T47D (cell line): ENCODE measurements at regions not wholly inside any gene's neighbourhood (a gene's known extent, or its start where the extent isn't known, plus 50 kb on each side); places are given as distances from the start of the nearest gene placed in this dataset.
A peak's percentile ranks its signal among the peaks of the same experiment; 100 is the strongest.

Source experiments
- DNase-seq, 2 experiments: peaks; one replicate each; pipeline versions ENCODE4 v3.0.0 to v3.0.0-alpha.2; 2011 to 2012; ENCODE audit warnings: low read depth in 1 of 2, low spot score in 1 of 2
- JUND ChIP-seq: IDR thresholded peaks from 2 replicates; pipeline ENCODE4 v1.6.1; 2012; ENCODE audit warnings: low read depth
- in situ Hi-C: cut with HindIII; loops from 2 replicates; pipeline ENCODE4 v1.10.0; 2016; ENCODE audit warnings: low sequenced_read_pairs, low pct_unique_long_range_greater_than_20kb

- in situ Hi-C loops = no loop called here
- TF ChIP-seq JUND = 0 out of 2 replicates have a peak, but pooled peaks have one; percentile 13
- DNase-seq = peak; percentile 38 to 42
Observed at GRCh38 chr5:54630738-54631359, 113.3 kb downstream of the SNX18 start.

- in situ Hi-C loops = no loop called here
- DNase-seq = no peak
- TF ChIP-seq JUND = no peak
Observed at GRCh38 chr5:54629115-54629514, 111.6 kb downstream of the SNX18 start.

DNA sequence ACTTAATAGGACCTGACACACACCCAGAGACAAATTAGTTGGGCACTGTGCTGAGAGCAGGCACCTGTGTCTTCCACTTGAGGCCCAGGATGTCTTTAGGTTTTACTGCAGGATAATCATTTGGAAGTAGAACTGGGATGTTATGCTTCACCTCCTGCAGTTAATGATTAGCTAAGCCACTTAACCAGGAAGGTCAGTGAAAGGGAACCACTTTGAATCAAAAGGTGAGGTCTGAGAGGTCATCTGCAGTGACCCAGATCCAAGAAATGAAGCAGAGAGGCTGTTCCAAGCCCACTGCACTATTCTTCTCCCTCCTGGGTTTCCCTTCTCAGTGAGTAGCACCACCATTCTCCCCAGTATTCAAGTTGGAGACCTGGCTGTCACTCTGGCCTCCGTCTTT is 110.5 kb downstream of the SNX18 start:
- no peak for TF ChIP-seq JUND
- no peak for DNase-seq
- in situ Hi-C loops = no loop called here

GRCh38 chr5:54626407-54626806 is 108.8 kb downstream of the SNX18 start:
- in situ Hi-C loops = no loop called here
- no peak for DNase-seq
- no peak for TF ChIP-seq JUND

DNA sequence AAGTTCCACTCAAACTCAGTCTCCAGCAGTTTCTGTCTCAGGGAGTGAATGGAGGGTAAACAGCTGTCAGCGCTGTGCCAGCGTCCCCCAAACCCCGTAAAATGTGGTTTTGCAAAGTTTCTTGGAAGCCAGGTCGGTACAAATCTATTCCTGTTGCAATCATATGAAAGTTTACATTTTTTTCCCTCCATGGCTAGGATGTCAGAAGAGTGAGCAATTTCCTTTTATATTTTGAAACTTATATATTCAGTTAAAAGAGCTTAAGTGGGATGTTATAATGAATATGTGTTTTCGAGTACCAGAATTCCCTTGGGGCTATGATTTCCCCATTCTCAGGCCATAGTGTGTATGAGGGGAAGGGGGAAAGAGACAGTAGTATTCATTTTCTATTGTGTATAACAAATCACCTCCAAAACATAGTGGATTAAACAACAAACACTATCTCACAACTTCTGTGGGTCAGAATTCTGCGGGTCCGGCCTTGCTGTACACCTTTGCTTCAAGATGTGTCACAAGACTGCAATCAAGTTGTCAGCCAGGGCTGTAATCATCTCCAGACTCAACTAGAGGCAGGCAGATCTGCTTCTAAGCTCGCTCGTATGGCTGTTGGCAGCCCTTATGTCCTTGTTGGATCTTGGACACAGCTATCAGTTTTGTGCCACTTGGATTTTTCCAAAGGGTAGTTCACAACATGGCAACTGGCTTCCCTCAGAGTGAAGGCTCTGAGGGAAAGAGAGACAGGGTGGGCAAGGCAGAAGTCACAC is 107.4 kb downstream of the SNX18 start:
- DNase-seq = no peak
- in situ Hi-C loops = no loop called here
- TF ChIP-seq JUND = no peak

DNA sequence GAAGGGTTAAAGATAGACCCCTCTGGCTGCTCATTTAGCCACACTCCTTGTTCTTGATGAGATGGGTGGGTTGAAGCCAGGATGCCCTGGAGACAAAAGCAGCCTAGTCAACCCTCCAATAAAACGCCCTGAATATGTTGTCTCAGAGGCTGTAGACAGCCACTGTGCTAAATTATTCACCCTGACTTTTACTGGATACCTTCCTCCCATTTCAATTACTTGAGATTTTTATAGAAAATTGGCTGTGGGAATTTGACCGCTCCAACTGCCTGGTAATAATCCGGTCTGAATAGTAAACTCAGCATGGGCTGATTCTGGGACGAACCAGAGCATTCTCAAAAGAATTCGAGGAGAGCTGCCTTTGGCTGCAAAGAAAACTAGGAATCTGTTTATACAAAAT is 104.2 kb downstream of the SNX18 start:
- in situ Hi-C loops = no loop called here
- DNase-seq = no peak
- TF ChIP-seq JUND = no peak

GRCh38 chr5:54621048-54621447 is 103.5 kb downstream of the SNX18 start:
- in situ Hi-C loops = no loop called here
- no peak for DNase-seq
- no peak for TF ChIP-seq JUND

- in situ Hi-C loops = no loop called here
- TF ChIP-seq JUND = no peak
- peak in 1 of 2 experiments; percentile 56 for DNase-seq
Observed at GRCh38 chr5:54620141-54620933, 102.8 kb downstream of the SNX18 start.

- in situ Hi-C loops = no loop called here
- no peak for DNase-seq
- no peak for TF ChIP-seq JUND
Observed at GRCh38 chr5:54619731-54620130, 102.2 kb downstream of the SNX18 start.

DNA sequence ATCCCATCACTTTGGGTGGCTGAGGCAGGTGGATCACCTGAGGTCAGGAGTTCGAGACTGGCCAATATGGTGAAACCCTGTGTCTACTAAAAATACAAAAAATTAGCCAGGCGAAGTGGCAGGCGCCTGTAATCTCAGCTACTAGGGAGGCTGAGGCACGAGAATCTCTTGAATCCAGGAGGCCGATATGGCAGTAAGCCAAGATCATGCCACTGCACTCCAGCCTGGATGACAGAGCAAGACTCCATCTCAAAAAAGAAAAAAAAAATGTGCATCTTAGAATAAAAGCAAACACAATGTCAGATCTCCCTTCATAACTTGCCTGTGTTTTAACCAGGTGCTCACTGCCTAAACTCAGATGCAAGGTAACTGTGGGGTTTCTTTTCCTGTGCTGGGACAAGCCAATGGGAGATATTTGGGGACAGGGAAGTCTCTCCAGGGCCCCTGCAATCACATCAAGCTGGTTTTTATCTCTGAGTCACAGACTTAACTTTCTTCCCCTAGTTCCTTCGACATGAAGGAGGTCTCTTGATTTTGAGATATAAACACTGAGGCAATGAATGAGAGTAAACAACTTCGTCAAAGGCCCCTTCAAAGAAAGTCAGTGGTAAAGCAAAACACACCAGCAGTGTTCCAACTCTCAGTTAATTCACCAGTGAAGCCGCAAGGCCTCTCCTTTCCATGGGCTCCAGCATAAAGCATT is 99.1 kb downstream of the SNX18 start:
- no peak for TF ChIP-seq JUND
- in situ Hi-C loops = no loop called here
- no peak for DNase-seq

GRCh38 chr5:54616031-54616430 is 98.5 kb downstream of the SNX18 start:
- TF ChIP-seq JUND = no peak
- DNase-seq = peak in 1 of 2 experiments; percentile 61
- in situ Hi-C loops = no loop called here

DNA sequence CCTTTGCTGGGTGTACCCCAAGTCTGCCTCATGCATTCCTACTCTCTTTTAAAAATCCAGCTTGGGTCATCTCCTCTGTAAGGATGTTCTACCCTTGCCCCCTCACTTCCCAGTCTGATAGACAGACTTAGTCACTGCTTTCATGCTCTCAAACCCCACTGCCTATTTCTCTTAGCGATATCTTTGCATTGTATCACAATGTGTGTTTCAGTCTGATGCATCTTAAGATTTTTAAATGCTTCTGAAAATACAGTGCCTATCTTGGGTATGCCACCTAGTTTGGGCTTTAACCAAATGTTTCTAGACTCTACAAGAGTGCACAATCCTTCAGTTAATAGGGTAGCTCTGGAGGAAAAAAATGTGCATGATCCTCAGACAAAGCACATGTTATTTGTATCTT is 97.8 kb downstream of the SNX18 start:
- in situ Hi-C loops = no loop called here
- no peak for TF ChIP-seq JUND

More for the DNA sequence above, 97.8 kb downstream of the SNX18 start:
- no peak for DNase-seq
